HG02970 (cell line): ENCODE measurements at regions not wholly inside any gene's neighbourhood (a gene's known extent, or its start where the extent isn't known, plus 50 kb on each side); places are given as distances from the start of the nearest gene placed in this dataset.
"Not testable (repeated sequence)": the region's sequence is repeated elsewhere in the genome, so short reads cannot be mapped to it uniquely, and the experiment has no call there.

Experiments used
- ATAC-seq: cut with Tn5 transposase; IDR thresholded peaks from one replicate; pipeline ENCODE4 v1.9.1; 2021; ENCODE audit warnings: mild to moderate bottlenecking, moderate library complexity, moderate number of reproducible peaks; ENCODE audit not compliant: unreplicated experiment, low FRiP score

DNA sequence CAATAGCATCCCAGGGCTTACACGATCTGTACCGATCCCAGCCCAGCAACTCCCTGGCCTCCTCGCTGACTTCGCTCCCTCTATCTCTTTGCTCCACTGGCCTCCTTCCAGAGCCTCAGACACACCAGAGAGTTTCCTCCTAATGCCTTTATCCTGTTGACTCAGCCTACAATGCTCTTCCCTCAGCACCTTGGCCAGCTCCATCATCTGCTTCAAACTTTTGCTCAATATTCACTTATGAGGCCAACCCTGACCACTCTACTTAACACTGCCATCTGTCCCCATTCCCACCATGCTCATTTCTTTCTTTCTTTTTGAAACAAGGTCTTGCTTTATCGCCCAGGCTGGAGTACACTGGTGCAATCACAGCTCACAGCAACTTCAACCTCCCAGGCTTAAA is 180.9 kb downstream of the CEP170 start:
- not testable (repeated sequence) for ATAC-seq

DNA sequence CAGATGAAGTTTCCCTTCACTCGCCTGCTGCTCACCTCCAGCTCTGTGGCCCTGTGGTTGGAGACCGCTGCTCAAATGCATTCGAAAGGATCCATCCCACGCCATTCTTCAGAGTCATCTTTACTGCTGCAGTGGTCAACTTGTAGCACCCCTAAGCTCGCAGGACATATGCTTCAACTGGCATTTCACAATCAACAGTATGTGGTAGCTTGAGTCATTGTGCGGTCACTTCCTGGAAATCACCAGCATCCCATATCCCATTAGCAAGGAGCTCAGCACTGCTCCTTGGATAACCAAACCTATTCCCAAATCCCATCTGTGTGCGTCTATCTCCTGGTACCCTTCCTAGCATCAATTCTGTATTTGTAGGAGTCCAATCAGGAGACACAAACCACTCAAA is 188.0 kb downstream of the CEP170 start:
- not testable (repeated sequence) for ATAC-seq

GRCh38 chr1:243061965-243062364 is 193.1 kb downstream of the CEP170 start:
- not testable (repeated sequence) for ATAC-seq

GRCh38 chr1:243055510-243055909 is 199.6 kb downstream of the CEP170 start:
- ATAC-seq: not testable (repeated sequence)

DNA sequence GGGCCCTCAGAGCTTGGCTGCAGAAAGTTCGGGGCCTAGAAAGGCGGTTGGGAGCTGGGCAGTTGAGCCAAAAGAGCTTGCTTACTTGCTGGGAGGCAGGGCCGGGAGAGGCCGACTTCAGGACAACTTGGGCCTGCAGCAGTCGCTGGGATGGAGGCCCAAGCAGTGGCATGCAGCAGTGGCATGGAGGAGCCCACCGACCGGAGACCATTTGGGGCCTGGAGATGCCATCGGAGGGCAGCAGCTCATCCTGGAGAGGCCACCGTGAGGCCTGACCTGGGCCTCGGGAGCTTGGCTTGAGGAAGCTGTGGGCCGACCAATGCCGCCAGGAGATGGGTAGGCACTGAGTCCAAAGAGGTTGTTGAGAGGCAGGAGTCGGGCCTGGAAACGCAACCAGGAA is 200.0 kb downstream of the CEP170 start:
- not testable (repeated sequence) for ATAC-seq

DNA sequence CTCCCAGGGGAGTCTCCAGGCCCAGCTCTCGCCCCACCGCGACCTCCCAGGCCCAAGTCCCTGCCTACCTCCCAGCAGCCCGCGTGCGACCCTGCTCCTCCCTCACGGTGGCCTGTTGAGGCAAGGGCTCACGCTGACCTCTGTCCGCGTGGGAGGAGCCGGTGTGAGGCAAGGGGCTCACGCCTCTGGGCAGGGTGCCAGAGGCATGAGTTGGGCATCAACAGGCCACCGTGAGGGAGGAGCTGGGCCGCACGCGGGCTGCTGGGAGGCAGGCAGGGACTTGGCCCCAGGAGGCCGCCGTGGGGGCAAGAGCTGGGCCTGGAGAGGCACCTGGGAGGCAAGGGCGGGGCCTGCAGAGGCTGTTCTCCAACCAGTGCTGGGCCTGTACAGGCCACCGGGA is 200.4 kb downstream of the CEP170 start:
- ATAC-seq: not testable (repeated sequence)

DNA sequence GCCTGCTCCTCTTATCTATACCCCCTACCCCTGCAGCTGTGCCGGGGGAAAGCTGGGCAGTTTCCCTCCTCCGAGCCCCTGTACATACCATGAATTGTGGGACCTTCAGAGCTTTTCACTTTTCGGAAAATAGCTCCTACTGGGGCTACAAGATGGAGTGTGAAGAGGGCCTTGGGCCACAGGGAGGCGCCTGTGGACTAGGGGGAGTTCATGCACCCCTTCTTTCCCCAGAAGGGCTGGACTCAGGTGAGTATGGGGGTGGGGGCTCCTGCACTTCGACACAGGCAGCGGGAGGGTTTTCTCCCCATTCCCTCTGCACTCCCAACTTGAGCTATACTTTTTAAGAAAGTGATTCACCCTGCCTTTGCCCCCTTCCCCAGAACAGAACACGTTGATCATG is 202.0 kb downstream of the CEP170 start:
- not testable (repeated sequence) for ATAC-seq

GRCh38 chr1:243050613-243051012 is 204.5 kb downstream of the CEP170 start:
- not testable (repeated sequence) for ATAC-seq

DNA sequence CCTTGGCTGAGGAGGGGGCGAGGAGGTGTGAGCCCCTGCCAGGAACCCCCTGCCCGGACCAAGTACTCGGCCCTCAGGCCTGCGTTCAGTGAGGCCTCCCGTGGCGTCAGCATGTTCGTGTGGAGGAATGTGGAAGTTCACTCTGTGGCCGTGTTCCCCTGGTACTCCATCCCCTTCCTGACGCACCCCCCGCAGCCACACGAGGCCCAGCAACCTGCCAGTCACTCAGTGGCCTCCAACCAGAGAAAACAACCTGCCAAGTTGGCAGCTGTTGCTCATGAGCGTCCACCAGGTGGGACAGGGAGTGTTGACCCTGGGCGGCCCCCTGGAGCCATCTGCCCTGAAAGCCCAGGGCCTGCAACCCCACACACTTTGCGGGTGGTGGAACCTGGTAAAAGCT is 205.4 kb downstream of the CEP170 start:
- not testable (repeated sequence) for ATAC-seq

- not testable (repeated sequence) for ATAC-seq
Measured at GRCh38 chr1:243021365-243021764, 233.7 kb downstream of the CEP170 start.

GRCh38 chr1:243019030-243019635 is 235.9 kb downstream of the CEP170 start:
- not testable (repeated sequence) for ATAC-seq

- ATAC-seq: not testable (repeated sequence)
Measured at GRCh38 chr1:243010719-243011118, 244.4 kb downstream of the CEP170 start.

GRCh38 chr1:243001003-243001402 is 254.1 kb downstream of the CEP170 start:
- ATAC-seq: not testable (repeated sequence)

GRCh38 chr1:242992776-242993175 is 262.3 kb downstream of the CEP170 start:
- not testable (repeated sequence) for ATAC-seq

DNA sequence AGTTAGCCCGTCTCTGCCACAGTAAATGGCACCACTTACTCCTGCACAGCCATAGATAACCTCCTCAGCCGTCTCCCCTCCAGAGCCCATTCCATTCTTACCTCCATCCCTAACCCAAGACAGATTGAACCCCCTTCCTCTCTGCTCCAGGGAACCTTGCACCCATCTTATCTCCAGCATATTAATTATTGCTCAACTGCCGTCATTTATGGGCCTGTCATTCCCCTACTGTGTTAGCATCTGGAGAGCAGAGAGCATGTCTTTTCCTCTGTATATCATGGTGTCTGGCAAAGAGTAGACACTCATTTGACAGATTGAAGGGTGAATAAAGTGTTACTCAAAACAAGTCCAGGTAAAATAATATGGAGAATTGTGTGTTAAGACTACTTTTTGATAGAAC is 270.0 kb downstream of the CEP170 start:
- ATAC-seq: not testable (repeated sequence)

GRCh38 chr1:242973341-242973740 is 281.7 kb downstream of the CEP170 start:
- not testable (repeated sequence) for ATAC-seq

DNA sequence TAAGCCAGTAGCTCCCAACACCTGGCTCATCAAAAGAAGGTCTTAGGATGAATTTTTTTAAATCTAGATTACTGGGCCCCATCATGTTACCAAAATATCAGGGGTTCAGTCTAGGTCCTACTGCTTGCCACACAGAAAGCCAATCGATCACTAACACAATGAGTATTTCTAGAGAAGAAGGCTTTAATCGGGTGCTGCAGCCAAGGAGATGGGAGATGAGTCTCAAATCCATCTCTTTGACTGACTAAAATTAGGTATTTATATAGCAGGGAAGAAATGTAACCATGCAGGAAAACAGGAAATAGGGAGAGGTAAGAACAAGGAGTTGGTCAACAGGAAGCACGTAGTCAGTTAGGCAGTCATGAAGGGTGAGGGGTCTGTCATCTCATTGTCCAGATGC is 288.2 kb downstream of the CEP170 start:
- ATAC-seq: no peak

- not testable (repeated sequence) for ATAC-seq
Measured at GRCh38 chr1:242959397-242959796, 295.7 kb downstream of the CEP170 start.

DNA sequence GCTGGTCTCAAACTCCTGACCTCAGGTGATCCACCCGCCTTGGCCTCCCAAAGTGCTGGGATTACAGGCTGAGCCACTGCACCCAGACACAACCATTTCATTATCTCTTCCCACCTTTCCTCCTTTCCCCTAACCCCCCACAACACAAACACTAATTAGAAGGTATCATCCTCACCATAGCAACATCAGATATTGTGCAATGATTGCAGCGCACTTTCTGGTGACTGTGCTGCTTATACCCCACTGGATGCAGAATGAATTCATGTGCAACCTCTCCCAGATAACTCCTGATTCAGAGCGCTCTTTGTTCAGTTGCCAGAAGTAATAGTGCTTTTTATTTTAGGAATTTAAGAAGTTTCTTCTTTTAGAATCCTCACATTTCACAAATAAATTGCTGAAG is 300.1 kb downstream of the CEP170 start:
- not testable (repeated sequence) for ATAC-seq

GRCh38 chr1:242946206-242946605 is 308.9 kb downstream of the CEP170 start:
- ATAC-seq: no peak

DNA sequence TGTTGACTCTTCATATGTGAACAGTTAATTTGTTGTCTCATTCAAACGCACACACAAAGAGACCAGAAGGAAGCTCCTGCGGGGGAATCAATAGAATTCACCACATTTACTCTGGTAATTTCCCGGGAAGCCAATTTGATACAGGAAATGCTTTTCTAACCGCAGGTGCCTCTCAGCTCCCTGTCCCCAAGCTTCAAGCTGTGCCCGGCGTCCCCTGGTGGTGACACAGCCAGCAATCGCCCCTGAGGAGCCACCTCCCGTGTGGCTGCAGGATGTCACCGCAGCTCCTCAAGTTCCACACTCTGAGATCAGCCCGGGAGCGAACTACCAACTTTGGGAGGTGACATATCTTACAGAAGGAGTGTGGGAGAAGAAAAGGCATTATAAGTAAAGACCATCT is 318.4 kb downstream of the CEP170 start:
- not testable (repeated sequence) for ATAC-seq

- not testable (repeated sequence) for ATAC-seq
Measured at GRCh38 chr1:242924717-242925116, 330.4 kb downstream of the CEP170 start.
